HG02884 (cell line): ENCODE measurements at regions not wholly inside any gene's neighbourhood (a gene's known extent, or its start where the extent isn't known, plus 50 kb on each side); places are given as distances from the start of the nearest gene placed in this dataset.

Experiments used
- ATAC-seq: cut with Tn5 transposase; IDR thresholded peaks from one replicate; pipeline ENCODE4 v1.9.1; 2021; ENCODE audit warnings: mild to moderate bottlenecking, moderate library complexity; ENCODE audit not compliant: unreplicated experiment

DNA sequence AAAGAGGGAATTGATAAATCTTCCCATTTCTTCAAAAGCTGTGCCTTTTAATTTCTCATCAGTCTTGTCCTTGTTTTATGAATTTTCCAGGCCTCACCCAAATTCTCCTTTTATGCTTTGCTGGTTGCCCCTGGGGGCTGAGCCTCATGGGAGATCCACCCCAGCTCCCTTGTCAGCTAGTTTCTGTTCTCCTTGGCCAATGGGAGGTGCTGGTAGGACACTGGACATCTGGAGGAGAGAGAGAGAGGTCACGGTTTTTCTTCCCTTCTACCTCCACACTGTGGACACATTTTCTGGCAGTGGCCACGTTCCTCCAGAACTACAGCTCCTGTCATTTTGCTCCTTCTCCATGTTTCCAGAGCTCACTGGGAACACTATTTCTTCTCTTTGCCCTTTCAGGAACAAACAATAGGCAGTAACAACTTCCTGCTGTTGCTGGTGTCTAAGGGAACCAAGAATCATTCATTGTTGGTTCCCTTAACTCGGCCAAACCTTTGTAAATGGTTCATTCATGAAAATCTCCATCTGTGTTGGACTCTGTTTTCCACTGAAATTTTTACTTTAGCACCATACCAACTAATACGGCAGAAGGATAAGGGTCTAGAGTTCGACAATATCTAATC, 334.5 kb downstream of the GPAT3 start:
- ATAC-seq = no peak

DNA sequence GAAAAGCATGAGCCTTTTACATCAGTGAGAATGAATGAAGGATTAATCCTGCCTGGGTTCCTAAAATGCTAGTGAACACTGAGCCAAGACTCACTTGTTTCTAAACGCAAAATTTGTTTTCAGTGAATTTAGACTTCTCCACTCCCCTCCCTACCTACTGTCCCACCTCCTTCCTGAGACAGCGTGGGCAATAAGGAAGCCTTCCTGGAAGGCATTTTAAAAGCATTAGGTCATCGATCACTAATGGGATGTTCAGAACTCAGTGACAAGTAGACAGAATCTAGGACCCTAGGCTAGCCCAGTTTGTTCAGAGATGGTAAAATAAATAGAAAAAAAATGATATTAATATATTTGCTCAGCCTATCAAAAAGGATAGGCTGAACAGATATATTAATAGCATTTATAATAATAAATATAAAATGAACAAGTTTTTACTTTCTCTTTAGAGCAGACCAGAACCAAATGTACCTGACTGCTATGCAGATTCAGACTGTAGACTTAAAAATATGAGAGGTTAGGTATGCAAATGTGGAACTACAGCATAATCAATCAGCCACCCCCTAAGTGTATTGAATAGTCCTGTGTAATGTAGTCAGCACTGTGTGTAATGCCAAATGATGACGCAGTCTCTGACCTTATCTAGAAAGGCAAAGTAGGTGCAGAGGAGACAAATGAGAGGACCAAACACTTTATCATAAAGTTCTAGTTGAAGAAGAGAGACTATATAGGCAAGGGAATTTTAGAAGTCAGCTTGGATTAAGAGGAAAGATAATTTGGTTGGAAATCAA, 331.1 kb downstream of the GPAT3 start:
- ATAC-seq = no peak

DNA sequence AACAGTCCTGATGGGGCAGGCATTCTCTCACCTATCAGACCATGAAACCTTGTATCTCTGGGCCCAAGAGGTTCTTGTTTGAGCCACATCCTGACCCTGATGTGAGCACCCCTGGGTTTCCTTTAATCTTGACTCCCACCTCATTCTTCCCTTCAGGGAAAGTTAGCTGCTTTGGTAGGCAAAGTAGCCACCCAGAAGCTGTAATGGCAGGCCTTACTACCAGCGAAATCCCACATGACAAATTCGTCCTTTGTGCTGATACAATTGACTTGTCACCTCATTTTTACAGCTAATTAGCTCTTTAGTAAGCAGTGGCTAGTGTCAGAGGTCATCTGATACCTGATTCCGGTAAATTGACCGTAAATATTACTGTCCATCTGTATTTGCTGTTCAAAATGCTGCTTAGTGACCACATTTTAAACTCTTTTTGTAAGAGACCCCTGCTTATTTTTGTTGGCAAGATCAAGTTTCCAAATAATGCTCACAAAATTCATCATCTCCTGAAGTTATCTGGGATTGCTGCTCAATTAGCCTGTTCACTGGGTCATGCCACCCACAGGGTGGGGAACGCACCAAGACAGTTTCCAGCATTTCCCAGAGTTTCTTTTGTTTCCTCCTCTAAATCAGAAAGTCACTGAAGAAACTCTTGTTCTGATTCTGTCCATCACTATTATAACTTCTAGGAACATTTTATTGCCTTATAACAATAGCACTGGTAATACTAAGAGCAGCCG, 329.7 kb downstream of the GPAT3 start:
- ATAC-seq = no peak

DNA sequence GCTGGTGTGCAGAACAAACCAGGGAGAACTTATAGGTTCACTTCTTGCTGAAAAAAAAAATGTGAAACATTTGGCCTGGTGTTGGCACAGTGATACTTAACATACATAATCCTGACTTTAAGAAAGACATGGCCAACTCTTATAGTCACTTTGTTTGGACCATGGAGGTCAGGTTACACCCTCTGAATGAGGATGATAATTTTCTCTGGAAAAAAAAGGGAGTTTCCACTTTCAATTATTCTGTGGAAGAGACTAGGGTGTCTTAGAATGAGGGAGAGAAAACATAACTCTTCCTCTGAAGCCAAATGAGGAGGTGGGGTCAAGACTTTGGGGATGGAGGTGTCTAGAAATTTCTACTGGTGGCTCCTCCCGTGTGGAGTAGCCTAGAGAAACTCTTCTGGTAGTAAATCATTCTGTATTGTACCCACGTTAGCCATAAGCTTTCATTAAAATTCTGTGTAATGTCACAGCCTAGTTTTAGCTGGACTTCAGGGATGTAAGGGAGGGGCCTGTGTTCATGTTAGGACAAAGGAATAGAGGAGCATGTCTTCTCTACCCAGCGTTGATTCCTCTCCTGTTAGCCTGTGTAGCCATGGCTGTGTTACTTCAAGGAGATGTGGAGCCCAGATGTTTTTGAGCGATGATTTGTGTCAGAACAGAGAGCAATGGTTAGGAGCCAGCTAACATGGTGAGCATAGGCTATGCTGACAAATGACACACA, 328.3 kb downstream of the GPAT3 start:
- ATAC-seq = no peak

DNA sequence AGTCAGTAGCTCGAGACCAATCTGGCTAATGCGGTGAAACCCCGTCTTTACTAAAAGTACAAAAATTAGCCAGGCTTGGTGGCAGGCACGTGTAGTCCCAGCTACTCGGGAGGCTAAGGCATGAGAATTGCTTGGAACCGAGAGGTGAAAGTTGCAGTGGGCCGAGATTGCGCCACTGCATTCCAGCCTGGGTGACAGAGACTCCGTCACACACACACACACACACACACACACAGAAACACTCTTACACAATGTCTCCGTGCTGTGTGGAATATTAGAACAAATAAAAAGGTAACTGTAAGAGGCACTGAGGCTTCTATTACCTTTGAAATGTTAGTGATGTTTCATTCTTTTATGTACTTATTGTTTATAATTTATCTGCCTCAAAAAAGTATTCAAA, 326.6 kb downstream of the GPAT3 start:
- no peak for ATAC-seq

DNA sequence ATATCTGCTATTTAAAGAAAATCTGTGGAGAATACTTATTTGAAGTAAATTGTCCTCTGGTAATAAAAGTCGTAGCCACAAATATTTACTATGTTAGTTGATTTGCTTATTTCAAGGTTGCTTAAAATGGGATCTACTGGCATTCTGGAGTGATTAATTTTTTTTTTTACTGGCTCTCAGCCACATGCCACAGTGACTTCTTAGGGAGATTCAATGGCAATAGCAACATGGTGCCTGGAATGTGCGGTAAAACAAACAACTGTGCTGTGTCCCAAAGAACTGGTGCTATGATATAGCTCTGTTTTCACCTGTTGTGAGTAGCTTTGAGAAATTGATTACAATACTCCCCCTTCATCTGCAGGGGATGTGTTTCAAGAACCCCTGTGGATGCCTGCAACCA, 324.3 kb downstream of the GPAT3 start:
- ATAC-seq = no peak

DNA sequence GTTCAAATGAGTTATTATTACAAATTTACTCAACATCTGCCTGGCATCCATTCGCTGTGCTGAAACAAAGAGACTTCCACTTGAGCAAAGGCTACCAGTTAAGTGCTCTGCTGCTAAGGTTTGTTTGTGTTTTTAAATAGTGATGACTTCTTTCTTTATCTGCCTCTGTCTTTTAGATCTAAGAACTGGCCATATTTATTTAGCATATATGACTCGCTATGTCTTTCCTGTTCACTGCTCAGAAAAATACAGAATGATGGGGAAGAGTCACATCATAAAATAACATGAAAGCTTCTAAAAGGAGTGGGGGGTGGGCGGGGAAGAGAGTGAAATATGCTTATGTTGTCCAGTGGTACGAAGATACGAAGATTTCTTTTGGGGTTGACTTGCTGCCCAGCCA, 322.2 kb downstream of the GPAT3 start:
- ATAC-seq = no peak

DNA sequence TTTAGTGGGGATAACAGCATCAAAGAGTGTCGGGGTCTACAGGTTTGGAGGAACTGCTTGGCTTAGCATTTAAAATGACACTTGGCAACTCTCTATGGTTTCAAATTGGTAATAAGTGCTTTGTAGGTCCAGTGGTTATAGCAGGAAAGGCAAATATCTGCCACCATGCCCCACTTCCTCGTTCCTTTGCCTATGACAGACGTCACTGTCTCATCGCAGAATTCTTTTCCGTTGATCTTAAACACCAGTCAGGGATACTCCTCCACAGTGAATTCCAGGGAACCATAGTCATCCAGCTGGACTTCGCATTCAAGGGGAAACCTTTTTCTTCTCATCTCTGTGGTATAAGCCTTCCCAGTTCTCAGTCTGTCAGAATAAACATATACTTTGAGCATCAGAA, 319.1 kb downstream of the GPAT3 start:
- ATAC-seq = no peak

DNA sequence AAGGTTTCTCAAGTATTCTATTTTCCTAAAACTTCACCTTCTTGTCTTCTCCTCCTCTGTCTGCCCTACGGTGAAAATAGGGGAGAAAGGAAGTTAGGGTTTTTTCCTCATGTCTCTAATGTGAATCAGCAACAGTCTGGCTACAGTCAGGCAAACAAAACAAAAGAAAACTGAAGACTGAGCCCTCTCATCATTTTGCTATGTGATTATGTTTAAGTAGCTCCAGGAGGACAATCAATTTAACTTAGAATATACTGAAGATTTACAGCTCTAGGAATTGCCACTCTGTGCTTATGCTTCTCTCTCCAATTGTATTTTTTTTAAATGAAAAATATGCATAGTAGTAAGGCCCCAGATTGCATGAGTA, 316.2 kb downstream of the GPAT3 start:
- no peak for ATAC-seq

DNA sequence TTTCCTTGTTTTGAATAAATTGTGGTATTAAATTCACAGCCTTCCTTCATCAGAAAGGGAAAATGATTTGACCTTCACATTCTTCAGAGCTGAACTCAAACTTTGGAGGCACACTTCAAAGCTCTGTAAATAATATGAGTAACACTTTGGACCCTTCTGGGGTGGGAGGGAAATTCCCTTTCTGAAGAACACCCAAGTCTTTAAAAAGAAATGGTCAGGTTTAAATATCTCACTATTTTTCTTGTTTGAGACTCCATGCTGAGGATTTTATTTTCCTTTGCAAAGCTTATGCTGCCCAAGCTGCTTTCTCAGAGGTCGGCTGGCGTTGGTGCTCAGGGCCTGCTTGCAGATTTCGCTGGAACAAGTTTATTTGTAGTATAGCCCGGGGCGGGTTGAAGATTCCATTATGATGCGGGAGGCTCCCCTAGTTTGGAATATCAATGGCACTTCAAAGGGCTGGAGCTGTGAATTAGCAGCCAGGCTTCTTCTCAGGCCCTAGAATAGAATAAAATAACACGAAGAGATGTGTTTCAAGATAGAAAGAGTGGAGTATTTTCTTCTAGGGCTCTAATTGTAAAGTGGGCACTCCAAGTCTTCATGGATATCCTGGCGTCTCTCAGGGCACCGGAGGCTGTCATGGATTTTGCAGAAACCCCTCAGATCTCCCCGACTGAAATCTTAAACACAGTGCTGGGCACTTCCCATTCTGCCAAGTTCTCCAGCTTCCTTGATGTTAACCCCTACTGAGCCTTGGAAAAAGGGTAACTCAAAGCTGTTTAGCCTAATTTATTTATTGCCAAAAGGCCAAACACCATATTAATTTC, 315.6 kb downstream of the GPAT3 start:
- ATAC-seq = no peak

DNA sequence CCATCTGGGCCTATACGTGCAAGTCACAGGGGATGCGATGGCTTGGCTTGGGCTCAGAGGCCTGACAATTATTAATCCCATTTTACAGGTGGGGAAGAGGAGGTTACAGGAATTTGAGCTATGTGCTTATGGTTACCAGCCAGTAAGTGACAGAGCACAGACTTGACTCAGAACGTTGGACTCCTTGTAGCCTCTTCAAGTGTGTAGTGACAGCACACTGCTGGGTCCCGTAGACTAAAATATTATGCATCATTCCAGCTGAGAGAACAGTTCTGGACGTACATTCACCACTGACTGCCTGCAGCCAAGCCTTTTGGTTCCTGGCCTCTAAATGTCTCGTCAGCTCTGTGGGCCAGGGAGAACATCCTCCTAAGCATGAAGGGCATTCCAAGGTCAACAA, 314.5 kb downstream of the GPAT3 start:
- no peak for ATAC-seq

DNA sequence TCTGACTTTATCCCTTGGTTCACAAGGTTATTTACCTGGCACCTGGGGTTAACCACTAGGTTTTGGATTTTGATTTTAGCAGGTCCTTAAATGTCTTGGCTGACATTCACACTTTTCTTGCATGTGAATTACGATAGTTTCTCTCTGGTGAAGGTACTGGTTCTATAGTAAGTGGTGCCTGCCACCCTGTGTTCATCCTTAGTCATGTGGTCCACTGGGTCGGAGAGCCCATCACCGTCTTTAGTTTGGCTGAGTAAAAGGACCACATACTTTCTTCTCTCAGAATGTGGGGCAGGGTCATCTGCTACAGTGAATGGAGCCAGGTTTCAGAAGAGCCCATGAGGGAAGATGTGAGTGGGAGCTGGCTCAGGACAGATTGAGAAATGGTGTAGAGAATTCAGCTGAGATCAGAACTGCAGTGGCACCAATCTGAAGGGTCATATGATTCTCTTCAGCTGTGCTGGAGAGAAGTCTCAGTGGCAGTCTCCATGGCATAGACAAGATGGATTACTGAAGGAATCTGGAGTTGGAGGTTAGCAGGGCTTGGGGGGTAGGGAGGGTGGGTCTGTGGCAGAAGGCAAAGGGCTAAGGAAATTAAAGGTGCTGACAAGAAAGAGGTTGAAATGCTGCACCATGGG, 310.4 kb downstream of the GPAT3 start:
- no peak for ATAC-seq

DNA sequence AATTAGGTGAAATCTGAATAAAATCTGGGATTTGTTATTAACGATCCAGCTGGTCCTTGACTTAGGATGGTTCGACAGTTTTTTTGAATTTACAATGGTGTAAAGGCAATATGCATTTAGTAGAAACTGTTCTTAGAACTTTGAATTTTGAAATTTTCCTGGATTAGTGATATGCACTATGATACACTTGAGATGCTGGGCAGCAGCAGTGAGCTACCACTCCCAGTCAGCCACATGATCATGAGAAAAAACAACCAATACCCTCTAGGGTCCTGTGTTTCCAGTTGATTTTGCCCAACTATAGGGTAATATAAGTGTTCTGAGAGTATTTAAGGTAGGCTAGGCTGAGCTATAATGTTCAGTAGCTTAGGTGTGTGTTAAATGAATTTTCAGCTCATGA, 303.7 kb downstream of the GPAT3 start:
- no peak for ATAC-seq

DNA sequence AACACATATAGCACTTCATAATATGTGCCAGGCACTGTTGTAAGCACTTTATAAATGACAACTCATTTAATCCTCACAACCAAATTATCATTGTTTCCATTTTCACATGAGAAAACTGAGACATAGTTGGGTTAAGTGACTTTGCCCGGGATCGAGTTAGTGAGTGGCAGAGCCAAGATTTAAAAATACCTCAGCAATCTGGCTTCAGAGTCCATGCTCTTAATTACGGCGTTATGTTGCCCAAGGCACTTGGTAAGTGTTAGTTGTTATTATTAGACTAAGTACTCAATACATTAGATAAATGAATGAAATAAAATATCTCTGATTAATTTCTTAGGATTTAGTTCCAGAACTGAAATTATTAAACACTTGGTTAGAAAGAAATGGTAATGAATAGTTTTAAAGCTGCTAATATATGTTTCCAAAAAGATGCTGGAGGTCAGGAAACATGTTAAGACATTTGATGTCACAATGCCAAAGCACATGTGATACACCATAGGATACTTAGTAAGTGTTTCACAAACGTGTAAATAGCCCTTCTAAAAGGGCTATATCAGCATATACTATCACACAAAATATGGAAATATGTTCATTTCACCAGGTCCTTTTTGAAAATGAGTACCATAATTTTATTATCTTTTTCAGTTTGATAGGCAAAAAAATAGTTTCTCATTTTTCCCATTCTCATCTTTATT, 301.9 kb downstream of the GPAT3 start:
- ATAC-seq = no peak

DNA sequence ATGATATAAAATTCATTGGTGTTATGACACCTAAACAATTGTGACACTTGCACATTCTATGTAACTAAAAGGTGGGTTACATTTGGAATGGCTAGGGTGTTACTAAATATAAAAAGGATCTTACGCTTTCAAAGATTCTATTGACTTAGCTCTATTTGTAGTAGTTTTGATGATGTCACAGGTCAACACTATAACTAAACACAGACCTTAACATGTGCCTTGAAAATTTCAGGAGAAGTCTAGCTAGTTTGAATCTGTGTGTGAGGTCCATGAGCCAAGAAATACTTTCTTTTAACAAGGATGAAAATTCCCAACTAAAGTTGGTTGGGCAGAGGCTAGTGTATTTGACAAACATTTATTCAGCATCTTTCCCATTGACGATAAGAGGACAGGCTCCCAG, 298.0 kb downstream of the GPAT3 start:
- ATAC-seq = no peak

DNA sequence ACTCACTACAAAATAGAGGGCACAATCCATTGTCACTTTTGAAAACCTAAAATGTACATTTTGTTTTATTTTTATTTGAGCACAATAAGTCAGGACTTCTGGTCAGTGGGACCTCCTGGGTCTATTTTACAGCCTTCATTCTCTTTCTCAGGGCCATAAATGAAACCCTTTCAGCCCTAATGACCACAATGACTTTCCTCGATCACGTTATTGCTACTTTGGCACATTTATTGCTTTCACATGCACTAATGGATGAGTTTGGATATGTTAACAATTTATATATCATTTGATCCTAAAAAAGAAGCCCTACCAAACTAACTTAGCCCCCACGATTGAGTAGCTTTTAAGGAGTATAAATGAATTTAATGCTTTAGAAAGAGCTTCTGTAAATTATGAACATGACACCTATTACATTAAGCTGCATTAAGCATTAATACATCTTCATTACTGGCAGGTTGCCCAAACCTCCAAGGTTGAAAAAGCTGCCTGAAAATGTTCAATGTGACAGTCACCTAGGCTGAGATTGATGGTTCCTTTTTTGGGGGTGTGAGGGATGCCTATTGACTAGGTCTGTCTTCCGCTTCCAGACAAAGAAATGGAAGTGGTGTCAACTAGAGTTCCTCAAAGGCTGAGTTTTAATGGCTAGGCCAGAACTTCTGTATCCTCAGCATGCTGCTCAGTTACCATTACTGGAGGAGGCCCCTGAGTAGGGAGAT, 296.4 kb downstream of the GPAT3 start:
- no peak for ATAC-seq

DNA sequence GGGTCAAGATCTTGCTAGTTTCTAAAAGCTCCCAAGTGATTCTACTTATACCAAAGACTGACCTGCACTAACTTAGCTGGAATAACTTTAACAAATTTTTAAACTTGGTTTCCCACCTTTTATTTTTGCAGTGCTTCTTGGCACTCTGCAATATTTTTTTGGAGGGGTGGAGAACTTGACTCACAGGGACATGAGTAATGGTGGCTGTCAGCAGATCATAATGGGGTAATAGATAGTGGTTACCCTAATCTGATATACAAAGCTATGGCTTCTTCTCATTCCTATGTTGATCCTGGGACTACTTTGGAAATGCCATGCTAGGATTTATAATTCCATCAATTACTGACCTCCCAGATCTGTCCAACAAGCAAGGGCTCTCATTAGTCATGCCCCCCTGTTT, 295.7 kb downstream of the GPAT3 start:
- ATAC-seq = no peak

DNA sequence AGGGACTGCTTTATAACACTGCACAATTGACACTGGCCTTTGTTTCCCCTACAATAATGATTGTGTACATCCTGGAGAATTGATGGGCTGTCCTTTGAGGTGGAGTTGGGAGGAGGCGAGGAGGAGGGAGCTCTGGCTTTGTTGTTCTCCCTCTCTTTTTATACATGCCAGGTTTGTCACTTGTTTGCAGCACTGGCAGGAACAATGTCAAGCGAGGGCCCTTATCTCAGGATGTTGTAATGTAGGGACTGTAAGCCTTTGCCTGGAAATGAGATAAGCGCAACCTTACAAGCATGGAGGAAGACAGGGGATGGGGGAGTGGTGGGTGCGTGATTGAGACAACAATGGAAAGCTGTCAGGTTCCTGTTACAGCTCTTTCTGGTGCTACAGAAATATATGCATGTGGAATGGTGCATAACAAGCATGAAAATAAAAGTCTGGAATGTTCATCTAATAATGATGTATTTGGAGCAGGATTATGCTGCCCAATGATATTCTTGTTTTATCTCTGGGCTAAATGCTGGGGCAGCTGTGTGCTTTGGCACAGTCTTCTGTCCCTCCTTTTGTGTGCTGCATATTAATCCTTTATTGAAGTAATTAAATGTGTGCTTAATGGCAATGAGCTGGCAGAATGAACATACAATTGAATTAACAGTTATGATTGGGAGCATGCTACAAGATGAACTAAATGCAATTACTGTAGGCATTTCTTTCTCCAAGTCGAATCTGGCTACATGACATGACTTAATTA, 294.4 kb downstream of the GPAT3 start:
- ATAC-seq = no peak
